Stimulated activated CD4-positive, alpha-beta T cell treated with anti-CD3 and anti-CD28 coated beads, Interleukin-15, amount 100 ng/mL, for 24 hours (primary cell): ENCODE measurements at regions not wholly inside any gene's neighbourhood (a gene's known extent, or its start where the extent isn't known, plus 50 kb on each side); places are given as distances from the start of the nearest gene placed in this dataset.
"Not testable (repeated sequence)": the region's sequence is repeated elsewhere in the genome, so short reads cannot be mapped to it uniquely, and the experiment has no call there.

ENCODE experiments used
- DNase-seq: peaks from one replicate; pipeline ENCODE4 v3.0.0-alpha.2; 2020

GRCh38 chr3:19825193-19825592 lies 108.8 kb downstream of the EFHB start:
- no peak for DNase-seq

GRCh38 chr3:19822805-19823204 lies 111.2 kb downstream of the EFHB start:
- DNase-seq, result no peak

GRCh38 chr3:19816631-19817030 lies 117.4 kb downstream of the EFHB start:
- DNase-seq, result no peak

GRCh38 chr3:19815805-19816204 lies 118.2 kb downstream of the EFHB start:
- no peak for DNase-seq

- not testable (repeated sequence) for DNase-seq
Observed at GRCh38 chr3:19813743-19814142, 120.3 kb downstream of the EFHB start.

GRCh38 chr3:19811689-19812088 lies 122.3 kb downstream of the EFHB start:
- no peak for DNase-seq

GRCh38 chr3:19808834-19809233 lies 125.2 kb downstream of the EFHB start:
- DNase-seq, result no peak

- DNase-seq, result no peak
Observed at GRCh38 chr3:19799887-19800286, 134.1 kb downstream of the EFHB start.

GRCh38 chr3:19799115-19799514 lies 134.9 kb downstream of the EFHB start:
- no peak for DNase-seq

GRCh38 chr3:19798324-19798723 lies 135.7 kb downstream of the EFHB start:
- no peak for DNase-seq

GRCh38 chr3:19792388-19792787 lies 141.6 kb downstream of the EFHB start:
- DNase-seq, result no peak

GRCh38 chr3:19775765-19776164 lies 158.3 kb downstream of the EFHB start:
- DNase-seq, result no peak

- no peak for DNase-seq
Observed at GRCh38 chr3:19769694-19770093, 164.3 kb downstream of the EFHB start.

- no peak for DNase-seq
Observed at GRCh38 chr3:19765954-19766353, 168.1 kb downstream of the EFHB start.

- no peak for DNase-seq
Observed at GRCh38 chr3:19757773-19758172, 176.2 kb downstream of the EFHB start.

GRCh38 chr3:19749448-19750017 lies 184.5 kb downstream of the EFHB start:
- DNase-seq, result no peak

- no peak for DNase-seq
Observed at GRCh38 chr3:19748782-19749447, 185.1 kb downstream of the EFHB start.

- no peak for DNase-seq
Observed at GRCh38 chr3:19744047-19744446, 190.0 kb downstream of the EFHB start.

GRCh38 chr3:19742935-19743334 lies 191.1 kb downstream of the EFHB start:
- DNase-seq, result no peak

GRCh38 chr3:19739504-19739903 lies 194.5 kb downstream of the EFHB start:
- DNase-seq, result no peak

GRCh38 chr3:19738846-19739245 lies 195.2 kb downstream of the EFHB start:
- DNase-seq, result no peak

- no peak for DNase-seq
Observed at GRCh38 chr3:19735111-19735510, 198.9 kb downstream of the EFHB start.

- no peak for DNase-seq
Observed at GRCh38 chr3:19734453-19734852, 199.6 kb downstream of the EFHB start.

- DNase-seq, result no peak
Observed at GRCh38 chr3:19725000-19725399, 209.0 kb downstream of the EFHB start.

- DNase-seq, result no peak
Observed at GRCh38 chr3:19717736-19718135, 216.3 kb downstream of the EFHB start.
